Body of pancreas (tissue), 4 donors: ENCODE measurements at regions not wholly inside any gene's neighbourhood (a gene's known extent, or its start where the extent isn't known, plus 50 kb on each side); places are given as distances from the start of the nearest gene placed in this dataset.

Source experiments
- POLR2A ChIP-seq, 3 donors: fragments of 450-650 bp; IDR thresholded peaks; one replicate each; pipeline ENCODE4 v1.6.1; 2016; ENCODE audit warnings: antibody characterized with exemption in 3 of 3, mild to moderate bottlenecking in 2 of 3
- TF ChIP-seq, protein P1 (sequence below), 7 experiments: fragments of 450-650 bp in 4 of 7; fragments of 200-600 bp in 3 of 7; sonication (generic) in 3 of 7; IDR thresholded peaks; one replicate each; pipeline ENCODE4 v1.5.1; 2016 to 2019; ENCODE audit warnings: antibody characterized with exemption in 7 of 7

DNA sequence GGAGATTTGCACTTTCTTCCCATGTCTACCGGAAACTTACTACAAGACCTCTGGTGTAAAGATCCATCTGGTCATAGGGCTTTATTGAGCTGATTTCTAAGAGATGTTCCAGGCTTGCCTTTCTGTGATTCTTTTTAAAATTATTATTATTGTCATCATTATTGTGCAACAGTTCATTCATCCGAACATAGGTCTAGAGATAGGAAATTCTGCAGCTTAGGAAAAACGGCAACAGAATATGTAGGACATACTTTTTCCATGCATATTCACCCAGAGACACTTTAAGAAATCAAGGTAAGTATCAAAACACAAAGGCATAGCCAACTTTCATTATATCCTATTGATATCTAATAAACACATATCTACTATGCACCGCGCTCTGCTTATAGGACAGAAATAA, 378.2 kb upstream of the KLF4 start:
- TF ChIP-seq, protein P1, sequence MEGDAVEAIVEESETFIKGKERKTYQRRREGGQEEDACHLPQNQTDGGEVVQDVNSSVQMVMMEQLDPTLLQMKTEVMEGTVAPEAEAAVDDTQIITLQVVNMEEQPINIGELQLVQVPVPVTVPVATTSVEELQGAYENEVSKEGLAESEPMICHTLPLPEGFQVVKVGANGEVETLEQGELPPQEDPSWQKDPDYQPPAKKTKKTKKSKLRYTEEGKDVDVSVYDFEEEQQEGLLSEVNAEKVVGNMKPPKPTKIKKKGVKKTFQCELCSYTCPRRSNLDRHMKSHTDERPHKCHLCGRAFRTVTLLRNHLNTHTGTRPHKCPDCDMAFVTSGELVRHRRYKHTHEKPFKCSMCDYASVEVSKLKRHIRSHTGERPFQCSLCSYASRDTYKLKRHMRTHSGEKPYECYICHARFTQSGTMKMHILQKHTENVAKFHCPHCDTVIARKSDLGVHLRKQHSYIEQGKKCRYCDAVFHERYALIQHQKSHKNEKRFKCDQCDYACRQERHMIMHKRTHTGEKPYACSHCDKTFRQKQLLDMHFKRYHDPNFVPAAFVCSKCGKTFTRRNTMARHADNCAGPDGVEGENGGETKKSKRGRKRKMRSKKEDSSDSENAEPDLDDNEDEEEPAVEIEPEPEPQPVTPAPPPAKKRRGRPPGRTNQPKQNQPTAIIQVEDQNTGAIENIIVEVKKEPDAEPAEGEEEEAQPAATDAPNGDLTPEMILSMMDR (IDR thresholded peaks at IDR 0.05) = no peak
- no peak for TF ChIP-seq POLR2A (IDR thresholded peaks at IDR 0.05)
